HEK293T (cell line): ENCODE measurements at regions not wholly inside any gene's neighbourhood (a gene's known extent, or its start where the extent isn't known, plus 50 kb on each side); places are given as distances from the start of the nearest gene placed in this dataset.

Experiments used
- CTCF ChIA-PET: fragments of 350-600 bp; formaldehyde crosslinking; extraction: SDS; loops from one replicate; lab custom pipeline; 2021; ENCODE audit warnings: antibody characterized with exemption, inconsistent platforms; lab: Yijun Ruan, JAX
- POLR2A ChIA-PET: fragments of 350-600 bp; formaldehyde crosslinking; extraction: SDS; loops from one replicate; lab custom pipeline; 2020; ENCODE audit warnings: antibody characterized with exemption, inconsistent platforms; lab: Yijun Ruan, JAX
- DNase-seq: peaks from one replicate; pipeline ENCODE4 v3.0.0; 2012; ENCODE audit warnings: mixed read lengths; ENCODE audit errors: extremely low spot score
- ARNT ChIP-seq: fragments of 450-650 bp; IDR thresholded peaks from 2 replicates; pipeline ENCODE4 v1.6.1; 2017; ENCODE audit warnings: mild to moderate bottlenecking
- BHLHE40 ChIP-seq: fragments of 450-650 bp; IDR thresholded peaks from 2 replicates; pipeline ENCODE4 v1.6.1; 2016; ENCODE audit warnings: mild to moderate bottlenecking, moderate library complexity, borderline replicate concordance
- CTBP1 ChIP-seq: fragments of 450-650 bp; IDR thresholded peaks from 2 replicates; pipeline ENCODE4 v1.6.1; 2016; ENCODE audit warnings: borderline replicate concordance
- ELF4 ChIP-seq: fragments of 450-650 bp; IDR thresholded peaks from 2 replicates; pipeline ENCODE4 v1.6.1; 2017; ENCODE audit warnings: antibody characterized with exemption
- FOXA1 ChIP-seq: fragments of 450-650 bp; IDR thresholded peaks from 2 replicates; pipeline ENCODE4 v1.6.1; 2016; ENCODE audit warnings: mild to moderate bottlenecking
- FOXK2 ChIP-seq: fragments of 450-650 bp; IDR thresholded peaks from 2 replicates; pipeline ENCODE4 v1.6.1; 2016; ENCODE audit warnings: mild to moderate bottlenecking
- FOXM1 ChIP-seq: fragments of 450-650 bp; IDR thresholded peaks from 2 replicates; pipeline ENCODE4 v1.6.1; 2017; ENCODE audit warnings: mild to moderate bottlenecking, borderline replicate concordance
- HDGF ChIP-seq: fragments of 450-650 bp; IDR thresholded peaks from 2 replicates; pipeline ENCODE4 v1.6.1; 2017; ENCODE audit warnings: antibody characterized with exemption, borderline replicate concordance
- L3MBTL2 ChIP-seq: fragments of 450-650 bp; conservative IDR thresholded peaks from 2 replicates; pipeline ENCODE4 v1.6.1; 2016; ENCODE audit warnings: mild to moderate bottlenecking
- LEF1 ChIP-seq: fragments of 450-650 bp; IDR thresholded peaks from 2 replicates; pipeline ENCODE4 v1.6.1; 2017; ENCODE audit warnings: mild to moderate bottlenecking, borderline replicate concordance
- NFRKB ChIP-seq: fragments of 450-650 bp; IDR thresholded peaks from 2 replicates; pipeline ENCODE4 v1.6.1; 2016; ENCODE audit warnings: mild to moderate bottlenecking, moderate library complexity
- SP1 ChIP-seq: fragments of 450-650 bp; IDR thresholded peaks from 2 replicates; pipeline ENCODE4 v1.6.1; 2017
- SUZ12 ChIP-seq: fragments of 450-650 bp; IDR thresholded peaks from 2 replicates; pipeline ENCODE4 v1.6.1; 2016; ENCODE audit warnings: mild to moderate bottlenecking
- TARDBP ChIP-seq: fragments of 450-650 bp; IDR thresholded peaks from 2 replicates; pipeline ENCODE4 v1.6.1; 2016
- ZNF384 ChIP-seq: fragments of 450-650 bp; IDR thresholded peaks from 2 replicates; pipeline ENCODE4 v1.6.1; 2016
- TF ChIP-seq, protein P1 (sequence below): fragments of 450-650 bp; IDR thresholded peaks from 2 replicates; pipeline ENCODE4 v1.6.1; 2016

DNA sequence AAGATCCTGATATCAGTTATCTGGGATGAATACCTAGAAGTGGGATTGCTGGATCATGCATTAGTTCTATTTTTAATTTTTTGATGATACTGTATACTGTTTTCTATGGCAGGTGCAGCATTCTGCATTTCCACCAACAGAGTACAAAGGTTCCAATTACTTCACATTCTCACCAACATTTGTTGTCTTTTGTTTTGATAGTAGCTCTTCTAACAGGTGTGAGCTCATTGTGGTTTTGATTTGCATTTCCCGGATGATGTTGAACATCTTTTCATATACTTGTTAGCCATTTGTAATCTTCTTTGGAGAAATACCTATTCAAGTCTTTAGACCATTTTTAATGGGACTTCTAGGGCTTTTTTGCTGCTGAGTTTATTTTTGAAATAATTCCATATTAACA is 139.2 kb upstream of the AMOT start:
- no peak for TF ChIP-seq CTBP1
- TF ChIP-seq SP1: no peak
- no peak for TF ChIP-seq ELF4
- no peak for TF ChIP-seq FOXM1
- TF ChIP-seq FOXA1: no peak
- no peak for TF ChIP-seq ARNT
- TF ChIP-seq LEF1: no peak
- TF ChIP-seq HDGF: no peak
- no peak for TF ChIP-seq L3MBTL2
- TF ChIP-seq FOXK2: no peak
- TF ChIP-seq NFRKB: no peak
- no peak for TF ChIP-seq ZNF384
- TF ChIP-seq SUZ12: no peak
- no peak for TF ChIP-seq BHLHE40
- TF ChIP-seq TARDBP: no peak
- TF ChIP-seq, protein P1, sequence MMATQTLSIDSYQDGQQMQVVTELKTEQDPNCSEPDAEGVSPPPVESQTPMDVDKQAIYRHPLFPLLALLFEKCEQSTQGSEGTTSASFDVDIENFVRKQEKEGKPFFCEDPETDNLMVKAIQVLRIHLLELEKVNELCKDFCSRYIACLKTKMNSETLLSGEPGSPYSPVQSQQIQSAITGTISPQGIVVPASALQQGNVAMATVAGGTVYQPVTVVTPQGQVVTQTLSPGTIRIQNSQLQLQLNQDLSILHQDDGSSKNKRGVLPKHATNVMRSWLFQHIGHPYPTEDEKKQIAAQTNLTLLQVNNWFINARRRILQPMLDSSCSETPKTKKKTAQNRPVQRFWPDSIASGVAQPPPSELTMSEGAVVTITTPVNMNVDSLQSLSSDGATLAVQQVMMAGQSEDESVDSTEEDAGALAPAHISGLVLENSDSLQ: no peak
- POLR2A ChIA-PET: no interaction called here
- CTCF ChIA-PET: no interaction called here
- DNase-seq: no peak

DNA sequence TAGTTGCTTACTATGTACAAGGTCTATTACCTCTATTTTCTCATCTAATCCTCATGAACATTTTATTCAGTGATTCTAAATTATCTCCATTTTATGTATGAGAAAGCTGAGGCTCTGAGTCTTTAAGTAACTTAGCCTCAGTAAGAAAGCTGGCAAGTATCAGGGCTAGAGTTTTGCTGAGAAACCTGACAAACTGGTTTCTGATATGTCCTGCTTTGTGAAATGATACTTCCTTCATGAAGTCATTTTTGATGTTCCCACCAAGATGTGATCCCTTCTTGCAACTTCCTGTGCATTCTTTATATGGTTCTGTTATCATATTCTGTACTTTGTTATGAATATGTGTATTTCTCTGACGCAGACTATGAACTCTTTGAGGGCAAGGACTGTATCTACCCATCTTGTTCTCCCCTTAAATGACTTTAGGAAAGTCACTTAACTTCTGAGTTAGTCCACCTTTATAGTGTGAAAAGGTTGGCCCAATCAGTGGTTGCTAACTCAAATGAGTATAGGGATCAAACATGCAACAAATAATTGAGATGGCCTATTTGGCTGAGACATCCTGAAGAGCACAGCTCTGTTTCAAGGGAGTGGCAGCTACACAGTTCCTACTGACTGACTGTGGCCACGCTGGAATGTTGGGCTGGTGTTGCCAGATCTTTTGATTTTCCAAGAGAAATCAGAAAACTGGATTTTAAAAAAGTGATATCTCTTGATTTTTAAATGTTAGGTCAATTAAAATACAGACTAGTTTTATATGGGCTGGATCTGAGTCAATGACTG is 127.9 kb upstream of the AMOT start:
- POLR2A ChIA-PET: no interaction called here
- DNase-seq: no peak
- CTCF ChIA-PET: no interaction called here
- no peak for TF ChIP-seq FOXK2
- no peak for TF ChIP-seq FOXA1
- TF ChIP-seq HDGF: no peak
- TF ChIP-seq SUZ12: no peak
- TF ChIP-seq CTBP1: no peak
- TF ChIP-seq, protein P1: no peak
- no peak for TF ChIP-seq ARNT
- no peak for TF ChIP-seq L3MBTL2
- TF ChIP-seq LEF1: no peak
- TF ChIP-seq ELF4: no peak
- no peak for TF ChIP-seq SP1
- TF ChIP-seq ZNF384: no peak

- CTCF ChIA-PET: no interaction called here
- POLR2A ChIA-PET: no interaction called here
- no peak for DNase-seq
- TF ChIP-seq NFRKB (no peak), SUZ12 (no peak), ZNF384 (no peak), LEF1 (no peak), SP1 (no peak), HDGF (no peak), BHLHE40 (no peak), L3MBTL2 (no peak), FOXA1 (no peak)
- TF ChIP-seq, protein P1: no peak
These were observed 127.3 kb upstream of the AMOT start for GRCh38 chrX:112967903-112968302.

- ChIA-PET POLR2A (no interaction called here), CTCF (no interaction called here)
- no peak for TF ChIP-seq ELF4
- TF ChIP-seq LEF1: no peak
- no peak for TF ChIP-seq HDGF
- no peak for TF ChIP-seq FOXM1
- TF ChIP-seq, protein P1: no peak
- no peak for TF ChIP-seq NFRKB
- TF ChIP-seq FOXK2: no peak
- no peak for TF ChIP-seq SP1
- TF ChIP-seq L3MBTL2: no peak
- no peak for TF ChIP-seq SUZ12
- no peak for TF ChIP-seq BHLHE40
- TF ChIP-seq TARDBP: no peak
- TF ChIP-seq ARNT: no peak
- no peak for TF ChIP-seq FOXA1
- TF ChIP-seq CTBP1: no peak
- TF ChIP-seq ZNF384: no peak
- no peak for DNase-seq
These were observed 126.7 kb upstream of the AMOT start for GRCh38 chrX:112967341-112967740.

DNA sequence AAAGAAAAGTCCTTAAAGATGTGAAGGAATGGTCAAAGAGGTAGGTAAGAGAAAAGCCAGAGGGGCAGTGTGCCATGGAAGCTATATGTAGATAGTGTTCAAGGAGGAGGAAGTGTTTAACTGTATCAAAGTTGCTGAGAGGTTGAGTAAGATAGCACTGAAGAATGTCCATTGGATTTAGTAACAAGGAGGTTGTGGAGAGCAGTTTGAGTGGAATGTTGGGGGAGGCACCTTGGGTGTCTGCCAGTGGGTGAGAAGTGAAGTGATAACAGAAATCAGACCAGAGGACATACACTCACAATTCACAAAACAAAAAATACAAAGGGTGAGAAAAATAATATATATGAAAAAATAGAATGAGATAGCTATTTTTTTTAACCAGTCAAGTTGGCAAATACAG is 121.3 kb upstream of the AMOT start:
- TF ChIP-seq FOXK2 (no peak), BHLHE40 (no peak), CTBP1 (no peak), ZNF384 (no peak), LEF1 (no peak), HDGF (no peak), ELF4 (no peak), SP1 (no peak)
- TF ChIP-seq, protein P1: no peak
- no peak for DNase-seq
- POLR2A ChIA-PET: no interaction called here
- CTCF ChIA-PET: no interaction called here
